H1 (cell line): ENCODE measurements at regions not wholly inside any gene's neighbourhood (a gene's known extent, or its start where the extent isn't known, plus 50 kb on each side); places are given as distances from the start of the nearest gene placed in this dataset.
"Not testable (repeated sequence)": the region's sequence is repeated elsewhere in the genome, so short reads cannot be mapped to it uniquely, and the experiment has no call there.

Source experiments
- CTCF ChIA-PET: fragments of 300-600 bp; sonication (Branson Sonifier 250); formaldehyde crosslinking; loops from one replicate; lab custom pipeline; 2021; ENCODE audit not compliant: partially characterized antibody; lab: Charles Lee
- POLR2A ChIA-PET: fragments of 300-600 bp; sonication (Branson Sonifier 250); formaldehyde crosslinking; loops from one replicate; lab custom pipeline; 2021; ENCODE audit warnings: inconsistent platforms; ENCODE audit not compliant: partially characterized antibody; lab: Charles Lee
- DNase-seq, 2 experiments: peaks; one replicate each; pipeline versions ENCODE4 v3.0.0 to v3.0.0-alpha.2; 2010 to 2022; ENCODE audit warnings: low spot score in 2 of 2, low read depth in 1 of 2, mixed read lengths in 1 of 2
- FAIRE-seq: peaks from 2 replicates; lab custom pipeline; 2011; peaks lifted over from hg19 to GRCh38; lab: Jason Lieb, UNC
- H2AFZ ChIP-seq: 2 replicates; pipeline ENCODE4 v1.8.1; 2012; ENCODE audit warnings: low read length, inconsistent platforms
- H2AK5ac ChIP-seq: 2 replicates; pipeline ENCODE4 v1.6.1; 2013; ENCODE audit warnings: low read depth, low read length
- H2BK120ac ChIP-seq: replicated peaks from 2 replicates; pipeline ENCODE3; 2013; ENCODE audit warnings: low read depth, low read length, inconsistent platforms
- H2BK12ac ChIP-seq: 2 replicates; pipeline ENCODE4 v1.6.1; 2013; ENCODE audit warnings: low read depth, low read length
- H2BK15ac ChIP-seq: 2 replicates; pipeline ENCODE4 v1.6.1; 2013; ENCODE audit warnings: low read length
- H2BK20ac ChIP-seq: 2 replicates; pipeline ENCODE4 v1.6.1; 2013; ENCODE audit warnings: low read length
- H2BK5ac ChIP-seq: 2 replicates; pipeline ENCODE4 v1.6.1; 2013; ENCODE audit warnings: low read depth, low read length
- H3K14ac ChIP-seq: 2 replicates; pipeline ENCODE4 v1.6.1; 2013; ENCODE audit warnings: inconsistent platforms; ENCODE audit not compliant: insufficient read length
- H3K18ac ChIP-seq: 2 replicates; pipeline ENCODE4 v1.6.1; 2013; ENCODE audit warnings: low read length; ENCODE audit errors: extremely low read depth
- H3K23ac ChIP-seq: 2 replicates; pipeline ENCODE4 v1.6.1; 2013; ENCODE audit warnings: inconsistent platforms; ENCODE audit not compliant: insufficient read length
- H3K23me2 ChIP-seq: 2 replicates; pipeline ENCODE4 v1.6.1; 2013; ENCODE audit warnings: low read depth, low read length
- H3K27ac ChIP-seq: 2 replicates; pipeline ENCODE4 v1.6.1; 2011; ENCODE audit warnings: low read depth, low read length, inconsistent platforms
- H3K27me3 ChIP-seq, 4 experiments: replicated peaks in 1 of 4; 1 replicate in 1 of 4; 2 replicates in 3 of 4; pipeline versions ENCODE4 v1.6.1 to v1.8.1; 2011 to 2013; ENCODE audit warnings: low read length in 3 of 4, mild to moderate bottlenecking in 3 of 4, inconsistent platforms in 2 of 4, mixed read lengths in 2 of 4, moderate library complexity in 1 of 4; ENCODE audit not compliant: control insufficient read depth in 3 of 4, insufficient read depth in 3 of 4; ENCODE audit errors: extremely low read depth in 1 of 4
- H3K36me3 ChIP-seq, 4 experiments: 2 replicates each; pipeline versions ENCODE4 v1.6.1 to v1.8.1; 2011 to 2013; ENCODE audit warnings: mild to moderate bottlenecking in 4 of 4, low read length in 3 of 4, moderate library complexity in 2 of 4, control low read depth in 1 of 4, inconsistent platforms in 1 of 4; ENCODE audit not compliant: insufficient read depth in 4 of 4, control insufficient read depth in 2 of 4
- H3K4ac ChIP-seq: replicated peaks from 2 replicates; pipeline ENCODE3; 2013; ENCODE audit warnings: low read length, low read depth, mixed read lengths, inconsistent platforms; ENCODE audit not compliant: insufficient read length
- H3K4me1 ChIP-seq, 4 experiments: replicated peaks in 1 of 4; 1 replicate in 1 of 4; 2 replicates in 3 of 4; pipeline versions ENCODE4 v1.6.1 to v1.8.1; 2011 to 2013; ENCODE audit warnings: low read length in 3 of 4, inconsistent platforms in 2 of 4, mixed read lengths in 1 of 4; ENCODE audit not compliant: insufficient read depth in 4 of 4, control insufficient read depth in 3 of 4
- H3K4me2 ChIP-seq, 2 experiments: 2 replicates each; pipeline versions ENCODE4 v1.6.1 to v1.8.1; 2011 to 2013; ENCODE audit warnings: low read depth in 2 of 2, low read length in 2 of 2, control low read depth in 1 of 2, inconsistent platforms in 1 of 2, mild to moderate bottlenecking in 1 of 2; ENCODE audit not compliant: insufficient read depth in 1 of 2
- H3K4me3 ChIP-seq, 4 experiments: fragments of 200-600, 300-600 bp in 1 of 4; sonication (generic), shearing (Covaris generic), sonication (Bioruptor Twin) in 1 of 4; 2 replicates each; pipeline versions ENCODE4 v1.5.1 to v1.8.1; 2011 to 2016; ENCODE audit warnings: low read length in 4 of 4, low read depth in 3 of 4, control low read depth in 2 of 4, inconsistent platforms in 2 of 4, mild to moderate bottlenecking in 2 of 4, mixed read lengths in 1 of 4, moderate library complexity in 1 of 4; ENCODE audit not compliant: insufficient read depth in 2 of 4; ENCODE audit errors: extremely low read depth in 1 of 4
- H3K56ac ChIP-seq: replicated peaks from 2 replicates; pipeline ENCODE3; 2013; ENCODE audit warnings: low read depth, mild to moderate bottlenecking, mixed read lengths, low read length, inconsistent platforms; ENCODE audit not compliant: insufficient read length
- H3K79me1 ChIP-seq: 2 replicates; pipeline ENCODE4 v1.6.1; 2013; ENCODE audit warnings: low read depth, low read length, control low read depth
- H3K79me2 ChIP-seq, 2 experiments: 2 replicates each; pipeline versions ENCODE4 v1.6.1 to v1.8.1; 2012 to 2013; ENCODE audit warnings: low read length in 2 of 2, mild to moderate bottlenecking in 2 of 2, inconsistent platforms in 1 of 2; ENCODE audit not compliant: insufficient read depth in 2 of 2, control insufficient read depth in 1 of 2
- H3K9ac ChIP-seq, 4 experiments: replicated peaks in 1 of 4; 1 replicate in 1 of 4; 2 replicates in 3 of 4; pipeline versions ENCODE4 v1.6.1 to v1.8.1; 2011 to 2013; ENCODE audit warnings: low read depth in 3 of 4, low read length in 3 of 4, control low read depth in 2 of 4, mild to moderate bottlenecking in 2 of 4, moderate library complexity in 2 of 4, inconsistent platforms in 1 of 4; ENCODE audit errors: extremely low read depth in 1 of 4
- H3K9me3 ChIP-seq, 2 experiments: 2 replicates each; pipeline versions ENCODE4 v1.6.1 to v1.8.1; 2012 to 2013; ENCODE audit warnings: mild to moderate bottlenecking in 2 of 2, moderate library complexity in 2 of 2, control low read depth in 1 of 2, inconsistent platforms in 1 of 2, low read depth in 1 of 2, low read length in 1 of 2, mixed read lengths in 1 of 2; ENCODE audit not compliant: insufficient read depth in 2 of 2
- H4K20me1 ChIP-seq, 2 experiments: replicated peaks in 1 of 2; 2 replicates each; pipeline versions ENCODE3 to v1.8.1; 2011 to 2013; ENCODE audit warnings: inconsistent platforms in 2 of 2, low read length in 2 of 2, mild to moderate bottlenecking in 1 of 2; ENCODE audit not compliant: insufficient read depth in 2 of 2, control insufficient read depth in 1 of 2
- H4K5ac ChIP-seq: 2 replicates; pipeline ENCODE4 v1.6.1; 2013; ENCODE audit warnings: low read length, low read depth, mixed read lengths, inconsistent platforms; ENCODE audit not compliant: insufficient read length
- H4K8ac ChIP-seq: 2 replicates; pipeline ENCODE4 v1.8.0; 2013; ENCODE audit warnings: mild to moderate bottlenecking, moderate library complexity, low read length, inconsistent platforms; ENCODE audit not compliant: insufficient read depth; ENCODE audit errors: extremely low read depth
- H4K91ac ChIP-seq: replicated peaks from 2 replicates; pipeline ENCODE3; 2013; ENCODE audit warnings: low read length, mixed read lengths, inconsistent platforms; ENCODE audit not compliant: insufficient read length
- HDAC6 ChIP-seq: IDR thresholded peaks from one replicate; pipeline ENCODE4 v1.7.1; 2012; ENCODE audit warnings: low read depth, mild to moderate bottlenecking, inconsistent platforms, low read length, moderate library complexity
- POLR2A ChIP-seq, 2 experiments: IDR thresholded peaks; 1 replicate in 1 of 2; 2 replicates in 1 of 2; pipeline ENCODE4 v1.6.1; 2011; ENCODE audit warnings: low read depth in 2 of 2, low read length in 2 of 2, mild to moderate bottlenecking in 2 of 2; ENCODE audit errors: control extremely low read depth in 1 of 2
- SIN3A ChIP-seq, 2 experiments: IDR thresholded peaks in 1 of 2; conservative IDR thresholded peaks in 1 of 2; 2 replicates each; pipeline ENCODE4 v1.6.1; 2011 to 2012; ENCODE audit warnings: low read length in 2 of 2, improper control_type of control experiment in 1 of 2, low read depth in 1 of 2, mild to moderate bottlenecking in 1 of 2
- SP2 ChIP-seq: IDR thresholded peaks from 2 replicates; pipeline ENCODE4 v1.6.1; 2012; ENCODE audit warnings: mild to moderate bottlenecking, low read length, inconsistent platforms
- WGBS, 2 experiments: shearing (Covaris generic) in 1 of 2; methylation state at CpG; one replicate each; pipeline versions ENCODE4 v1.1.6 to v1.1.7; 2013 to 2015; ENCODE audit warnings: low lambda C conversion rate in 2 of 2, mixed read lengths in 2 of 2, inconsistent platforms in 1 of 2, low coverage in 1 of 2, missing lambda C conversion rate in 1 of 2; ENCODE audit not compliant: insufficient replicate concordance in 2 of 2, insufficient coverage in 1 of 2, insufficient read length in 1 of 2; ENCODE audit errors: extremely low coverage in 1 of 2, missing lambda C conversion rate in 1 of 2; 5-methylcytosine and 5-hydroxymethylcytosine counted together

- no peak for TF ChIP-seq POLR2A (IDR thresholded peaks at IDR 0.05; ENCODE audit: control extremely low read depth in 1 of 2, low read depth in 2 of 2, low read length in 2 of 2)
- TF ChIP-seq SP2, result no peak
- no peak for TF ChIP-seq SIN3A (conservative IDR thresholded peaks at IDR 0.05 in 1 of 2, IDR thresholded peaks at IDR 0.05 in 1 of 2; ENCODE audit: low read depth in 1 of 2, low read length in 2 of 2)
- no peak for TF ChIP-seq HDAC6
Measured at GRCh38 chr14:25371068-25371467, 321.1 kb upstream of the STXBP6 start (continued).

- H4K91ac ChIP-seq, H2BK12ac ChIP-seq, H3K14ac ChIP-seq, H4K5ac ChIP-seq, H2BK15ac ChIP-seq, H3K27me3 ChIP-seq, CTCF ChIA-PET, H3K79me1 ChIP-seq, H3K4me1 ChIP-seq, H3K9ac ChIP-seq, H3K23ac ChIP-seq, H4K8ac ChIP-seq, H2BK120ac ChIP-seq, H3K18ac ChIP-seq, DNase-seq, H2AK5ac ChIP-seq, POLR2A ChIA-PET, H3K4me2 ChIP-seq, H3K79me2 ChIP-seq, H4K20me1 ChIP-seq, H3K4ac ChIP-seq, H3K27ac ChIP-seq, H2BK5ac ChIP-seq, H3K23me2 ChIP-seq, H2AFZ ChIP-seq, FAIRE-seq, H3K56ac ChIP-seq, H2BK20ac ChIP-seq, H3K4me3 ChIP-seq, H3K36me3 ChIP-seq: not testable (repeated sequence)
- WGBS, 2 experiments, result 93% methylated on average over 10 of the region's 10 CpGs; no CpG with 5 or more reads in 1 of the 2 experiments
- peaks cover 0 to 11% of the 10 kb centered on the region in 2 experiments; a peak in 1 of 4 replicates for H3K9me3 ChIP-seq
Measured at GRCh38 chr14:25370057-25370456, 320.1 kb upstream of the STXBP6 start.
